Neural cell (in vitro differentiated cells): ENCODE measurements at regions not wholly inside any gene's neighbourhood (a gene's known extent, or its start where the extent isn't known, plus 50 kb on each side); places are given as distances from the start of the nearest gene placed in this dataset.

ENCODE experiments used
- H2AFZ ChIP-seq: fragments of 200-600, 300-800 bp; sonication (generic), shearing (Covaris generic); 2 replicates; pipeline ENCODE4 v1.6.0; 2014; ENCODE audit warnings: low read depth, mild to moderate bottlenecking, antibody characterized with exemption, low read length, moderate library complexity
- H3F3A ChIP-seq: fragments of 200-600 bp; shearing (Covaris generic); 2 replicates; pipeline ENCODE4 v1.6.1; 2016; ENCODE audit warnings: mild to moderate bottlenecking, moderate library complexity, mixed read lengths, antibody characterized with exemption, low read length; ENCODE audit not compliant: insufficient read depth, poor library complexity, severe bottlenecking
- H3K27ac ChIP-seq: fragments of 200-600, 300-800 bp; sonication (generic), shearing (Covaris generic); 2 replicates; pipeline ENCODE4 v1.5.1; 2014; ENCODE audit warnings: mild to moderate bottlenecking, low read length, moderate library complexity
- H3K27me3 ChIP-seq: fragments of 300-800, 200-600 bp; sonication (generic), shearing (Covaris generic); 2 replicates; pipeline ENCODE4 v1.6.0; 2014; ENCODE audit warnings: mild to moderate bottlenecking, low read depth, low read length, moderate library complexity; ENCODE audit not compliant: insufficient read depth
- H3K36me3 ChIP-seq: fragments of 300-800, 200-600 bp; sonication (generic), shearing (Covaris generic); 2 replicates; pipeline ENCODE4 v1.5.1; 2014; ENCODE audit warnings: mild to moderate bottlenecking, antibody characterized with exemption, low read length, moderate library complexity; ENCODE audit not compliant: insufficient read depth
- H3K4me2 ChIP-seq: fragments of 300-800, 200-600 bp; sonication (generic), shearing (Covaris generic); 2 replicates; pipeline ENCODE4 v1.6.0; 2014; ENCODE audit warnings: mild to moderate bottlenecking, low read length
- H3K4me3 ChIP-seq: fragments of 300-800, 200-600 bp; sonication (generic), shearing (Covaris generic); 2 replicates; pipeline ENCODE4 v1.5.1; 2014; ENCODE audit warnings: mild to moderate bottlenecking, low read length, moderate library complexity
- H3K79me2 ChIP-seq: fragments of 200-600 bp; shearing (Covaris generic); replicated peaks from 2 replicates; pipeline ENCODE4 v1.6.0; 2014; ENCODE audit warnings: mild to moderate bottlenecking, low read length, moderate library complexity; ENCODE audit not compliant: insufficient read depth
- H3K9ac ChIP-seq: fragments of 300-800, 200-600 bp; sonication (generic), shearing (Covaris generic); 2 replicates; pipeline ENCODE4 v1.6.1; 2016; ENCODE audit warnings: mild to moderate bottlenecking, low read length, mixed read lengths
- H3K9me2 ChIP-seq: fragments of 200-600 bp; shearing (Covaris generic); 2 replicates; pipeline ENCODE4 v1.6.1; 2016; ENCODE audit warnings: mild to moderate bottlenecking, low read length, mixed read lengths; ENCODE audit not compliant: insufficient read depth
- H3K9me3 ChIP-seq: fragments of 200-600, 300-800 bp; sonication (generic), shearing (Covaris generic); 2 replicates; pipeline ENCODE4 v1.6.1; 2016; ENCODE audit warnings: mild to moderate bottlenecking, mixed run types, low read length, moderate library complexity, mixed read lengths
- H4K20me1 ChIP-seq: fragments of 200-600 bp; shearing (Covaris generic); 2 replicates; pipeline ENCODE4 v1.6.1; 2016; ENCODE audit warnings: mild to moderate bottlenecking, mixed run types; ENCODE audit not compliant: insufficient read depth
- EP300 ChIP-seq: fragments of 450-650 bp; conservative IDR thresholded peaks from 2 replicates; pipeline ENCODE4 v1.6.1; 2014; ENCODE audit warnings: antibody characterized with exemption, mild to moderate bottlenecking, moderate library complexity; ENCODE audit not compliant: poor library complexity, severe bottlenecking
- EZH2 ChIP-seq: fragments of 200-600, 300-800 bp; shearing (Covaris generic), sonication (generic); IDR thresholded peaks from 2 replicates; pipeline ENCODE4 v1.6.1; 2014; ENCODE audit warnings: antibody characterized with exemption, low read length, borderline replicate concordance, mild to moderate bottlenecking; ENCODE audit not compliant: insufficient read depth, poor library complexity, severe bottlenecking
- MXI1 ChIP-seq: fragments of 450-650 bp; conservative IDR thresholded peaks from 2 replicates; pipeline ENCODE4 v1.6.1; 2014; ENCODE audit warnings: antibody characterized with exemption, mild to moderate bottlenecking; ENCODE audit not compliant: poor library complexity, severe bottlenecking
- POLR2AphosphoS5 ChIP-seq: IDR thresholded peaks from 2 replicates; pipeline ENCODE4 v1.6.1; 2012
- RAD21 ChIP-seq: fragments of 450-650 bp; conservative IDR thresholded peaks from 2 replicates; pipeline ENCODE4 v1.6.1; 2014; ENCODE audit warnings: antibody characterized with exemption, mild to moderate bottlenecking, moderate library complexity
- REST ChIP-seq: IDR thresholded peaks from 2 replicates; pipeline ENCODE4 v1.6.1; 2012; ENCODE audit warnings: borderline replicate concordance
- SMC3 ChIP-seq: fragments of 450-650 bp; conservative IDR thresholded peaks from 2 replicates; pipeline ENCODE4 v1.6.1; 2014; ENCODE audit warnings: antibody characterized with exemption, mild to moderate bottlenecking, moderate library complexity; ENCODE audit not compliant: poor library complexity
- TAF1 ChIP-seq: IDR thresholded peaks from 2 replicates; pipeline ENCODE4 v1.6.1; 2012; ENCODE audit warnings: low read depth
- TF ChIP-seq, protein P1 (sequence below): fragments of 450-650 bp; IDR thresholded peaks from 2 replicates; pipeline ENCODE4 v1.5.1; 2014; ENCODE audit warnings: antibody characterized with exemption, mild to moderate bottlenecking, moderate library complexity; ENCODE audit not compliant: poor library complexity, severe bottlenecking

DNA sequence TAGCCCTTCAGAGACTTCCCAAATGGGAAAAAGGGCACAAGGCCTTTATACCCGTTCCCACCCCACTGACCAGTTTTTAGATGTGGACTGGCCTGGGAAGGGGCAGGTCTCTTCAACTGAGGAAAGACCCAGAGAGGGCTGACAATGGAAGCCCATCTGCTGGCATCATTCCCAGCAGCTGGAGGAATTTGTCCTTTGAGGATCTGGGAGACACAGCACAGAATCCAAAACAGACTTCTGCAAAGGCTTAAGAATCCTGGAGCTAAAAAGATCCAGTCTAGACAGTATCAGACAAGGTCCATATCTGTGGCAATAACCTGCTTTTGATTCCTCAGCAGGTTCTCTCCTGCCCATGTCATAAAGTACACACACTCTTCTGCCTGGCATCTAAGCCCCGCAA lies 329.2 kb downstream of the TMEM167A start:
- Histone ChIP-seq H4K20me1 (no peaks in the 10 kb centered on the region), H3K9me2 (no peaks in the 10 kb centered on the region), H3K27ac (no peak overlapping the region), H3K9me3 (peaks cover 7% of the 10 kb centered on the region), H3K4me3 (no peak overlapping the region), H2AFZ (no peak overlapping the region), H3K4me2 (no peak overlapping the region), H3F3A (no peaks in the 10 kb centered on the region), H3K79me2 (no peaks in the 10 kb centered on the region), H3K9ac (no peak overlapping the region), H3K36me3 (no peaks in the 10 kb centered on the region), H3K27me3 (no peaks in the 10 kb centered on the region)
- TF ChIP-seq REST (no peak), POLR2AphosphoS5 (no peak), SMC3 (no peak), MXI1 (no peak), EP300 (no peak), TAF1 (no peak), RAD21 (no peak), EZH2 (no peak)
- TF ChIP-seq, protein P1, sequence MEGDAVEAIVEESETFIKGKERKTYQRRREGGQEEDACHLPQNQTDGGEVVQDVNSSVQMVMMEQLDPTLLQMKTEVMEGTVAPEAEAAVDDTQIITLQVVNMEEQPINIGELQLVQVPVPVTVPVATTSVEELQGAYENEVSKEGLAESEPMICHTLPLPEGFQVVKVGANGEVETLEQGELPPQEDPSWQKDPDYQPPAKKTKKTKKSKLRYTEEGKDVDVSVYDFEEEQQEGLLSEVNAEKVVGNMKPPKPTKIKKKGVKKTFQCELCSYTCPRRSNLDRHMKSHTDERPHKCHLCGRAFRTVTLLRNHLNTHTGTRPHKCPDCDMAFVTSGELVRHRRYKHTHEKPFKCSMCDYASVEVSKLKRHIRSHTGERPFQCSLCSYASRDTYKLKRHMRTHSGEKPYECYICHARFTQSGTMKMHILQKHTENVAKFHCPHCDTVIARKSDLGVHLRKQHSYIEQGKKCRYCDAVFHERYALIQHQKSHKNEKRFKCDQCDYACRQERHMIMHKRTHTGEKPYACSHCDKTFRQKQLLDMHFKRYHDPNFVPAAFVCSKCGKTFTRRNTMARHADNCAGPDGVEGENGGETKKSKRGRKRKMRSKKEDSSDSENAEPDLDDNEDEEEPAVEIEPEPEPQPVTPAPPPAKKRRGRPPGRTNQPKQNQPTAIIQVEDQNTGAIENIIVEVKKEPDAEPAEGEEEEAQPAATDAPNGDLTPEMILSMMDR, result no peak

GRCh38 chr5:82745016-82745415 lies 332.2 kb downstream of the TMEM167A start:
- Histone ChIP-seq H2AFZ (no peak overlapping the region), H3K27me3 (no peaks in the 10 kb centered on the region), H3K36me3 (no peaks in the 10 kb centered on the region)

More at GRCh38 chr5:82745016-82745415, 332.2 kb downstream of the TMEM167A start:
- Histone ChIP-seq H3K9me2 (no peaks in the 10 kb centered on the region), H3F3A (no peaks in the 10 kb centered on the region), H3K79me2 (no peaks in the 10 kb centered on the region), H3K4me2 (no peak overlapping the region), H3K4me3 (no peak overlapping the region), H3K9ac (no peak overlapping the region), H3K9me3 (no peaks in the 10 kb centered on the region), H3K27ac (no peak overlapping the region), H4K20me1 (no peaks in the 10 kb centered on the region)
- TF ChIP-seq, protein P1, result no peak
- no peak for TF ChIP-seq EP300
